Right atrium auricular region (tissue), 2 donors: ENCODE measurements at regions not wholly inside any gene's neighbourhood (a gene's known extent, or its start where the extent isn't known, plus 50 kb on each side); places are given as distances from the start of the nearest gene placed in this dataset.

Experiments used
- DNase-seq: peaks from one replicate; pipeline ENCODE4 v3.0.0-alpha.2; 2019; ENCODE audit warnings: low spot score
- H3K27ac ChIP-seq, 2 donors: fragments of 200-600 bp; sonication (generic); 1 replicate in 1 of 2; 2 replicates in 1 of 2; pipeline ENCODE4 v1.5.1; 2016 to 2019
- H3K27me3 ChIP-seq, 2 donors: fragments of 200-600 bp; sonication (generic); one replicate each; pipeline versions ENCODE4 v1.5.1 to v1.6.0; 2017 to 2019
- H3K36me3 ChIP-seq: fragments of 200-600 bp; sonication (generic); one replicate; pipeline ENCODE4 v1.5.1; 2016
- H3K4me1 ChIP-seq, 2 donors: fragments of 200-600 bp; sonication (generic); one replicate each; pipeline versions ENCODE4 v1.5.1 to v1.6.0; 2017 to 2019
- H3K4me3 ChIP-seq, 2 donors: fragments of 200-600 bp; sonication (generic); 1 replicate in 1 of 2; 2 replicates in 1 of 2; pipeline ENCODE4 v1.5.1; 2017 to 2019; ENCODE audit warnings: mild to moderate bottlenecking in 1 of 2, moderate library complexity in 1 of 2
- H3K9me3 ChIP-seq, 2 donors: fragments of 200-600 bp; sonication (generic); one replicate each; pipeline ENCODE4 v1.5.1; 2019
- TF ChIP-seq, protein P1 (sequence below), 2 donors: fragments of 200-600 bp; sonication (generic); IDR thresholded peaks; one replicate each; pipeline ENCODE4 v1.5.1; 2019; ENCODE audit warnings: antibody characterized with exemption in 2 of 2

GRCh38 chr4:166318810-166319525 lies 445.9 kb downstream of the TLL1 start:
- TF ChIP-seq, protein P1, sequence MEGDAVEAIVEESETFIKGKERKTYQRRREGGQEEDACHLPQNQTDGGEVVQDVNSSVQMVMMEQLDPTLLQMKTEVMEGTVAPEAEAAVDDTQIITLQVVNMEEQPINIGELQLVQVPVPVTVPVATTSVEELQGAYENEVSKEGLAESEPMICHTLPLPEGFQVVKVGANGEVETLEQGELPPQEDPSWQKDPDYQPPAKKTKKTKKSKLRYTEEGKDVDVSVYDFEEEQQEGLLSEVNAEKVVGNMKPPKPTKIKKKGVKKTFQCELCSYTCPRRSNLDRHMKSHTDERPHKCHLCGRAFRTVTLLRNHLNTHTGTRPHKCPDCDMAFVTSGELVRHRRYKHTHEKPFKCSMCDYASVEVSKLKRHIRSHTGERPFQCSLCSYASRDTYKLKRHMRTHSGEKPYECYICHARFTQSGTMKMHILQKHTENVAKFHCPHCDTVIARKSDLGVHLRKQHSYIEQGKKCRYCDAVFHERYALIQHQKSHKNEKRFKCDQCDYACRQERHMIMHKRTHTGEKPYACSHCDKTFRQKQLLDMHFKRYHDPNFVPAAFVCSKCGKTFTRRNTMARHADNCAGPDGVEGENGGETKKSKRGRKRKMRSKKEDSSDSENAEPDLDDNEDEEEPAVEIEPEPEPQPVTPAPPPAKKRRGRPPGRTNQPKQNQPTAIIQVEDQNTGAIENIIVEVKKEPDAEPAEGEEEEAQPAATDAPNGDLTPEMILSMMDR (IDR thresholded peaks at IDR 0.05) = no peak
- Histone ChIP-seq H3K27me3 (no peaks in the 10 kb centered on the region), H3K4me3 (no peak overlapping the region), H3K4me1 (no peaks in the 10 kb centered on the region), H3K36me3 (no peaks in the 10 kb centered on the region), H3K27ac (no peak overlapping the region), H3K9me3 (no peaks in the 10 kb centered on the region)
- no peak for DNase-seq

DNA sequence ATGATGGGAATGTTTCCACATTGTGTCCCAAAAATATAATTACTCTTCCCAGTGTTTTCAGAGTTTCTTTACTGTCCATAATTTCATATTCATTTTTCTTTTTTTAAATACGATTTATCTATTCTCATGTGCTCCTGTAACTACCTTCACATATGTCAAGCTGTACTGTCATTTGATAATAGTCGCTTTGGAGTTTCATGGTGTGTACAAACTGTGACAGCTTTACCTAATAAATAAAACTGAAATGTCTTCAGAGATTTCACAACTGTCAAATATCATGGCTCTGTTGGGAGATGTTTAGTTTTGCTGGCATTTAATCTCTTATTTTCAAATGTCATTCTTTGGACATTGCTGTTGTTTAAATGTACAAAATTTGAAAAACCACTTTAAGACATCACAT lies 450.2 kb downstream of the TLL1 start:
- Histone ChIP-seq H3K36me3 (no peaks in the 10 kb centered on the region), H3K4me1 (no peaks in the 10 kb centered on the region), H3K9me3 (no peaks in the 10 kb centered on the region), H3K4me3 (no peak overlapping the region), H3K27ac (no peak overlapping the region), H3K27me3 (no peaks in the 10 kb centered on the region)
- no peak for DNase-seq
- TF ChIP-seq, protein P1 (IDR thresholded peaks at IDR 0.05) = no peak

- no peaks in the 10 kb centered on the region for H3K9me3 ChIP-seq
- TF ChIP-seq, protein P1 (IDR thresholded peaks at IDR 0.05) = no peak
- no peak overlapping the region for H3K27ac ChIP-seq
- no peaks in the 10 kb centered on the region for H3K27me3 ChIP-seq
- DNase-seq = no peak
- H3K36me3 ChIP-seq = no peaks in the 10 kb centered on the region
- H3K4me1 ChIP-seq = no peaks in the 10 kb centered on the region
- no peak overlapping the region for H3K4me3 ChIP-seq
Measured at GRCh38 chr4:166324321-166324720, 451.3 kb downstream of the TLL1 start.

DNA sequence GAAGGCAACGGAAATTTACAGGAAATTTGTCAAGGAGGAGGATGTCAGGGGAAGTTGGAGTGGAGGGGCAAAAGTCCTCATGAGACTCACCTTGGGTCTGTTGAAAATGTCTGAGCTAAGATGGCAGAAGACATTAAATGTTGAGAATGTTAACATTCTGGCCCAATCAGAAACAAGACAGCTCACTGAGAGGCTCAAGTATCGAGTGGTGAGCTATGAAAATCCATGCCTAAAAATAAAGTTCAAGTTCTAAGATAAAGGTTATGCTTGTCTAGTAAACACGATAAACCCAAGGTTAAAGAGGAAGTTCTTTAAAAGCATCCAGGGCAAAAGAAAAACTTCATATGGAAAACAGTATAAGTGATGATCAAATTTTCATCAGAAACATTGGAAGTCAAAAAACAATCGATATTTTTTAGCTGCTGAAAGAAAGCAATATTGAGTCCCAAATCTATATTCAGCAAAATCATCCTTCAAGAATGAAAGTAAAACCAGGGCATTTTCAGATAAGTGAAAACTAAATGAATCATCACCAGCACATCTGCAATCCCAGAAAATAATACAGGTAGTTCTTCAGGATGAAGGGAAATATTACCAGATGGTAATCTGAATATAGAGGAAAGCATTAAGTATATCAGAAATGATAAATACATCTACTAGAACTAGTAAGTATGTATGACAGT lies 462.4 kb downstream of the TLL1 start:
- DNase-seq = no peak
- TF ChIP-seq, protein P1 (IDR thresholded peaks at IDR 0.05) = no peak
- Histone ChIP-seq H3K36me3 (no peaks in the 10 kb centered on the region), H3K4me1 (no peaks in the 10 kb centered on the region), H3K27me3 (no peaks in the 10 kb centered on the region), H3K4me3 (no peak overlapping the region), H3K27ac (no peak overlapping the region), H3K9me3 (no peaks in the 10 kb centered on the region)

DNA sequence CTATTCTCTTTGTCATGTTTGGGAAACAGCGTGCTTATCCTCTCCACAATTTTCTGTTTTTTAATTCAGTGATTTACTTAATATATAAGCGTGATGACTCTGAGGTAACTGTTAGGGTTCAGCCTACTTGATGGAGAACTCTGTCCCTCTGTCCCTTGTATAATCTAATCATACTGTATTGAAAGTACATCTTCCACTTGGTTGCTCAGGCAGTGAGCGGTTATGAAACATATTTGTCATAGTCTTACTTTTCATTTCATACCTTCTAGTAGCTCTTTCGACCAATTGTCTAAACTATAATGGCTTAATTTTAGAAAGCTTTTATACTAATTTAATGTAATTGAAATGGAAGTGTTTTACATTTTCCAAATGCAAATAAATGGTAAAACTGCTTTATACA lies 469.0 kb downstream of the TLL1 start:
- H3K27me3 ChIP-seq = no peaks in the 10 kb centered on the region
- H3K4me1 ChIP-seq = no peaks in the 10 kb centered on the region
- H3K36me3 ChIP-seq = no peaks in the 10 kb centered on the region
- TF ChIP-seq, protein P1 (IDR thresholded peaks at IDR 0.05) = no peak
- H3K27ac ChIP-seq = no peak overlapping the region
- no peak for DNase-seq
- no peak overlapping the region for H3K4me3 ChIP-seq
- no peaks in the 10 kb centered on the region for H3K9me3 ChIP-seq
